ENCODE measurements at regions not wholly inside any gene's neighbourhood (a gene's known extent, or its start where the extent isn't known, plus 50 kb on each side); places are given as distances from the start of the nearest gene placed in this dataset.

DNA sequence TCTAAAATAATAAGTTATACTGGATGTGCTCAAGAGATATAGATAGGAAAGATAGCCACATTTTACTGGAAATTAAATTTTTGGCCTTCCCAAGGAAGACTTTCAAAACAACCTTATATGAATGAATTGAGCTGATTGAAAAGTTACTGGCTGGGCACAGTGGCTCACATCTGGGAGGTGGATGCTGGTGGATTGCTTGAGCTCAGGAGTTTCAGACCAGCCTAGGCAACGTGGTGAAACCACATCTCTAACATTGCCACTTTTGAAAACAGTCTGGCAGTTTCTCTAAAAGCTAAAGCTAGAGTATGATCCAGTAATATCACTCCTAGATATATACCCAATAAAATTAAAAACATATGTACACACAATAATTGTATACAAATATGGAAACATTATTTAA is 231.4 kb upstream of the POU1F1 start:
- TF ChIP-seq, protein P1, sequence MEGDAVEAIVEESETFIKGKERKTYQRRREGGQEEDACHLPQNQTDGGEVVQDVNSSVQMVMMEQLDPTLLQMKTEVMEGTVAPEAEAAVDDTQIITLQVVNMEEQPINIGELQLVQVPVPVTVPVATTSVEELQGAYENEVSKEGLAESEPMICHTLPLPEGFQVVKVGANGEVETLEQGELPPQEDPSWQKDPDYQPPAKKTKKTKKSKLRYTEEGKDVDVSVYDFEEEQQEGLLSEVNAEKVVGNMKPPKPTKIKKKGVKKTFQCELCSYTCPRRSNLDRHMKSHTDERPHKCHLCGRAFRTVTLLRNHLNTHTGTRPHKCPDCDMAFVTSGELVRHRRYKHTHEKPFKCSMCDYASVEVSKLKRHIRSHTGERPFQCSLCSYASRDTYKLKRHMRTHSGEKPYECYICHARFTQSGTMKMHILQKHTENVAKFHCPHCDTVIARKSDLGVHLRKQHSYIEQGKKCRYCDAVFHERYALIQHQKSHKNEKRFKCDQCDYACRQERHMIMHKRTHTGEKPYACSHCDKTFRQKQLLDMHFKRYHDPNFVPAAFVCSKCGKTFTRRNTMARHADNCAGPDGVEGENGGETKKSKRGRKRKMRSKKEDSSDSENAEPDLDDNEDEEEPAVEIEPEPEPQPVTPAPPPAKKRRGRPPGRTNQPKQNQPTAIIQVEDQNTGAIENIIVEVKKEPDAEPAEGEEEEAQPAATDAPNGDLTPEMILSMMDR (tag by site-specific recombination; IDR thresholded peaks at IDR 0.05) = no peak
- TF ChIP-seq, protein P2, sequence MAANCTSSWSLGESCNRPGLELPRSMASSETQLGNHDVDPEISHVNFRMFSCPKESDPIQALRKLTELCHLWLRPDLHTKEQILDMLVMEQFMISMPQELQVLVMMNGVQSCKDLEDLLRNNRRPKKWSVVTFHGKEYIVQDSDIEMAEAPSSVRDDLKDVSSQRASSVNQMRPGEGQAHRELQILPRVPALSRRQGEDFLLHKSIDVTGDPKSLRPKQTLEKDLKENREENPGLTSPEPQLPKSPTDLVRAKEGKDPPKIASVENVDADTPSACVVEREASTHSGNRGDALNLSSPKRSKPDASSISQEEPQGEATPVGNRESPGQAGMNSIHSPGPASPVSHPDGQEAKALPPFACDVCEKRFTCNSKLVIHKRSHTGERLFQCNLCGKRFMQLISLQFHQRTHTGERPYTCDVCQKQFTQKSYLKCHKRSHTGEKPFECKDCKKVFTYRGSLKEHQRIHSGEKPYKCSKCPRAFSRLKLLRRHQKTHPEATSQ (tag by site-specific recombination; IDR thresholded peaks at IDR 0.05) = no peak
- TF ChIP-seq MYNN (tag by site-specific recombination; IDR thresholded peaks at IDR 0.05; ENCODE audit: borderline replicate concordance) (no peak), ZNF16 (tag by site-specific recombination; IDR thresholded peaks at IDR 0.05; ENCODE audit: low read depth) (no peak), ZNF707 (tag by site-specific recombination; IDR thresholded peaks at IDR 0.05) (no peak), ZNF146 (tag by site-specific recombination; IDR thresholded peaks at IDR 0.05) (no peak), ZNF501 (tag by site-specific recombination; IDR thresholded peaks at IDR 0.05) (no peak), ZNF138 (tag by site-specific recombination; IDR thresholded peaks at IDR 0.05; ENCODE audit: borderline replicate concordance) (no peak), ZBTB21 (tag by site-specific recombination; IDR thresholded peaks at IDR 0.05) (no peak), ZBTB20 (tag by site-specific recombination; IDR thresholded peaks at IDR 0.05) (no peak)
- TF ChIP-seq, protein P3, sequence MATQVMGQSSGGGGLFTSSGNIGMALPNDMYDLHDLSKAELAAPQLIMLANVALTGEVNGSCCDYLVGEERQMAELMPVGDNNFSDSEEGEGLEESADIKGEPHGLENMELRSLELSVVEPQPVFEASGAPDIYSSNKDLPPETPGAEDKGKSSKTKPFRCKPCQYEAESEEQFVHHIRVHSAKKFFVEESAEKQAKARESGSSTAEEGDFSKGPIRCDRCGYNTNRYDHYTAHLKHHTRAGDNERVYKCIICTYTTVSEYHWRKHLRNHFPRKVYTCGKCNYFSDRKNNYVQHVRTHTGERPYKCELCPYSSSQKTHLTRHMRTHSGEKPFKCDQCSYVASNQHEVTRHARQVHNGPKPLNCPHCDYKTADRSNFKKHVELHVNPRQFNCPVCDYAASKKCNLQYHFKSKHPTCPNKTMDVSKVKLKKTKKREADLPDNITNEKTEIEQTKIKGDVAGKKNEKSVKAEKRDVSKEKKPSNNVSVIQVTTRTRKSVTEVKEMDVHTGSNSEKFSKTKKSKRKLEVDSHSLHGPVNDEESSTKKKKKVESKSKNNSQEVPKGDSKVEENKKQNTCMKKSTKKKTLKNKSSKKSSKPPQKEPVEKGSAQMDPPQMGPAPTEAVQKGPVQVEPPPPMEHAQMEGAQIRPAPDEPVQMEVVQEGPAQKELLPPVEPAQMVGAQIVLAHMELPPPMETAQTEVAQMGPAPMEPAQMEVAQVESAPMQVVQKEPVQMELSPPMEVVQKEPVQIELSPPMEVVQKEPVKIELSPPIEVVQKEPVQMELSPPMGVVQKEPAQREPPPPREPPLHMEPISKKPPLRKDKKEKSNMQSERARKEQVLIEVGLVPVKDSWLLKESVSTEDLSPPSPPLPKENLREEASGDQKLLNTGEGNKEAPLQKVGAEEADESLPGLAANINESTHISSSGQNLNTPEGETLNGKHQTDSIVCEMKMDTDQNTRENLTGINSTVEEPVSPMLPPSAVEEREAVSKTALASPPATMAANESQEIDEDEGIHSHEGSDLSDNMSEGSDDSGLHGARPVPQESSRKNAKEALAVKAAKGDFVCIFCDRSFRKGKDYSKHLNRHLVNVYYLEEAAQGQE (tag by site-specific recombination; IDR thresholded peaks at IDR 0.05) = no peak
- TF ChIP-seq, protein P4, sequence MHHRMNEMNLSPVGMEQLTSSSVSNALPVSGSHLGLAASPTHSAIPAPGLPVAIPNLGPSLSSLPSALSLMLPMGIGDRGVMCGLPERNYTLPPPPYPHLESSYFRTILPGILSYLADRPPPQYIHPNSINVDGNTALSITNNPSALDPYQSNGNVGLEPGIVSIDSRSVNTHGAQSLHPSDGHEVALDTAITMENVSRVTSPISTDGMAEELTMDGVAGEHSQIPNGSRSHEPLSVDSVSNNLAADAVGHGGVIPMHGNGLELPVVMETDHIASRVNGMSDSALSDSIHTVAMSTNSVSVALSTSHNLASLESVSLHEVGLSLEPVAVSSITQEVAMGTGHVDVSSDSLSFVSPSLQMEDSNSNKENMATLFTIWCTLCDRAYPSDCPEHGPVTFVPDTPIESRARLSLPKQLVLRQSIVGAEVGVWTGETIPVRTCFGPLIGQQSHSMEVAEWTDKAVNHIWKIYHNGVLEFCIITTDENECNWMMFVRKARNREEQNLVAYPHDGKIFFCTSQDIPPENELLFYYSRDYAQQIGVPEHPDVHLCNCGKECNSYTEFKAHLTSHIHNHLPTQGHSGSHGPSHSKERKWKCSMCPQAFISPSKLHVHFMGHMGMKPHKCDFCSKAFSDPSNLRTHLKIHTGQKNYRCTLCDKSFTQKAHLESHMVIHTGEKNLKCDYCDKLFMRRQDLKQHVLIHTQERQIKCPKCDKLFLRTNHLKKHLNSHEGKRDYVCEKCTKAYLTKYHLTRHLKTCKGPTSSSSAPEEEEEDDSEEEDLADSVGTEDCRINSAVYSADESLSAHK (tag by site-specific recombination; IDR thresholded peaks at IDR 0.05) = no peak
- TF ChIP-seq, protein P5, sequence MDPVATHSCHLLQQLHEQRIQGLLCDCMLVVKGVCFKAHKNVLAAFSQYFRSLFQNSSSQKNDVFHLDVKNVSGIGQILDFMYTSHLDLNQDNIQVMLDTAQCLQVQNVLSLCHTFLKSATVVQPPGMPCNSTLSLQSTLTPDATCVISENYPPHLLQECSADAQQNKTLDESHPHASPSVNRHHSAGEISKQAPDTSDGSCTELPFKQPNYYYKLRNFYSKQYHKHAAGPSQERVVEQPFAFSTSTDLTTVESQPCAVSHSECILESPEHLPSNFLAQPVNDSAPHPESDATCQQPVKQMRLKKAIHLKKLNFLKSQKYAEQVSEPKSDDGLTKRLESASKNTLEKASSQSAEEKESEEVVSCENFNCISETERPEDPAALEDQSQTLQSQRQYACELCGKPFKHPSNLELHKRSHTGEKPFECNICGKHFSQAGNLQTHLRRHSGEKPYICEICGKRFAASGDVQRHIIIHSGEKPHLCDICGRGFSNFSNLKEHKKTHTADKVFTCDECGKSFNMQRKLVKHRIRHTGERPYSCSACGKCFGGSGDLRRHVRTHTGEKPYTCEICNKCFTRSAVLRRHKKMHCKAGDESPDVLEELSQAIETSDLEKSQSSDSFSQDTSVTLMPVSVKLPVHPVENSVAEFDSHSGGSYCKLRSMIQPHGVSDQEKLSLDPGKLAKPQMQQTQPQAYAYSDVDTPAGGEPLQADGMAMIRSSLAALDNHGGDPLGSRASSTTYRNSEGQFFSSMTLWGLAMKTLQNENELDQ (tag by site-specific recombination; IDR thresholded peaks at IDR 0.05; ENCODE audit: low read depth) = no peak
- TF ChIP-seq, protein P6, sequence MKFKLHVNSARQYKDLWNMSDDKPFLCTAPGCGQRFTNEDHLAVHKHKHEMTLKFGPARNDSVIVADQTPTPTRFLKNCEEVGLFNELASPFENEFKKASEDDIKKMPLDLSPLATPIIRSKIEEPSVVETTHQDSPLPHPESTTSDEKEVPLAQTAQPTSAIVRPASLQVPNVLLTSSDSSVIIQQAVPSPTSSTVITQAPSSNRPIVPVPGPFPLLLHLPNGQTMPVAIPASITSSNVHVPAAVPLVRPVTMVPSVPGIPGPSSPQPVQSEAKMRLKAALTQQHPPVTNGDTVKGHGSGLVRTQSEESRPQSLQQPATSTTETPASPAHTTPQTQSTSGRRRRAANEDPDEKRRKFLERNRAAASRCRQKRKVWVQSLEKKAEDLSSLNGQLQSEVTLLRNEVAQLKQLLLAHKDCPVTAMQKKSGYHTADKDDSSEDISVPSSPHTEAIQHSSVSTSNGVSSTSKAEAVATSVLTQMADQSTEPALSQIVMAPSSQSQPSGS (tag by site-specific recombination; IDR thresholded peaks at IDR 0.05; ENCODE audit: low read depth) = no peak

All from HEK293 (cell line).